Gastrocnemius medialis (tissue), 4 donors: ENCODE measurements at regions not wholly inside any gene's neighbourhood (a gene's known extent, or its start where the extent isn't known, plus 50 kb on each side); places are given as distances from the start of the nearest gene placed in this dataset.
"Not testable (repeated sequence)": the region's sequence is repeated elsewhere in the genome, so short reads cannot be mapped to it uniquely, and the experiment has no call there.

Experiments
- POLR2A ChIP-seq, 2 donors: fragments of 450-650 bp; IDR thresholded peaks; one replicate each; pipeline ENCODE4 v1.6.1; 2017; ENCODE audit warnings: antibody characterized with exemption in 2 of 2, mild to moderate bottlenecking in 2 of 2, moderate library complexity in 2 of 2
- TF ChIP-seq, protein P1 (sequence below), 5 experiments: fragments of 450-650 bp in 3 of 5; fragments of 200-600 bp in 2 of 5; sonication (generic) in 2 of 5; IDR thresholded peaks in 4 of 5; conservative IDR thresholded peaks in 1 of 5; 1 replicate in 4 of 5; 2 replicates in 1 of 5; pipeline ENCODE4 v1.5.1; 2016 to 2019; ENCODE audit warnings: antibody characterized with exemption in 5 of 5, mild to moderate bottlenecking in 3 of 5, moderate library complexity in 3 of 5

DNA sequence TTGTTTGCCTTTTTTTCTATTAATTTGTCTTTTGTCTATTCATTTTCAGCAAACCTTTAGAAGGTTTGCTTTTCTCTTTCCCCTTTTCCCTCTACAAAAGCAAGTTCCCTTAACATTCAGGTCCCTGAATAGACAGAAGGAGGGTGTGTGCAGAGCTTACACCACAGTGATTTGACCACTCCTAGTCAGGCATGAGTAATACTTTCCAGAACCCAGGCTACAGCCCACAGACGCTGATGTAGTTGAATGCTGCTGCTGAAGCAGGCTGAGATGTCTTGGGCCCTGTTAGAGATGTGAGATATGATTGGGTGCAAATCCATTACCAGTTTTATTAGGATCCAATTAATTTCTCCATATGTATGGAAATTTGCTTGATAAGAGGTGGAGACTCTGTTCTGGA is 1191.4 kb downstream of the RPIA start:
- TF ChIP-seq, protein P1, sequence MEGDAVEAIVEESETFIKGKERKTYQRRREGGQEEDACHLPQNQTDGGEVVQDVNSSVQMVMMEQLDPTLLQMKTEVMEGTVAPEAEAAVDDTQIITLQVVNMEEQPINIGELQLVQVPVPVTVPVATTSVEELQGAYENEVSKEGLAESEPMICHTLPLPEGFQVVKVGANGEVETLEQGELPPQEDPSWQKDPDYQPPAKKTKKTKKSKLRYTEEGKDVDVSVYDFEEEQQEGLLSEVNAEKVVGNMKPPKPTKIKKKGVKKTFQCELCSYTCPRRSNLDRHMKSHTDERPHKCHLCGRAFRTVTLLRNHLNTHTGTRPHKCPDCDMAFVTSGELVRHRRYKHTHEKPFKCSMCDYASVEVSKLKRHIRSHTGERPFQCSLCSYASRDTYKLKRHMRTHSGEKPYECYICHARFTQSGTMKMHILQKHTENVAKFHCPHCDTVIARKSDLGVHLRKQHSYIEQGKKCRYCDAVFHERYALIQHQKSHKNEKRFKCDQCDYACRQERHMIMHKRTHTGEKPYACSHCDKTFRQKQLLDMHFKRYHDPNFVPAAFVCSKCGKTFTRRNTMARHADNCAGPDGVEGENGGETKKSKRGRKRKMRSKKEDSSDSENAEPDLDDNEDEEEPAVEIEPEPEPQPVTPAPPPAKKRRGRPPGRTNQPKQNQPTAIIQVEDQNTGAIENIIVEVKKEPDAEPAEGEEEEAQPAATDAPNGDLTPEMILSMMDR (IDR thresholded peaks at IDR 0.05 in 4 of 5, conservative IDR thresholded peaks at IDR 0.05 in 1 of 5) = not testable (repeated sequence)
- not testable (repeated sequence) for TF ChIP-seq POLR2A (IDR thresholded peaks at IDR 0.05)
